ENCODE measurements at regions not wholly inside any gene's neighbourhood (a gene's known extent, or its start where the extent isn't known, plus 50 kb on each side); places are given as distances from the start of the nearest gene placed in this dataset.

DNA sequence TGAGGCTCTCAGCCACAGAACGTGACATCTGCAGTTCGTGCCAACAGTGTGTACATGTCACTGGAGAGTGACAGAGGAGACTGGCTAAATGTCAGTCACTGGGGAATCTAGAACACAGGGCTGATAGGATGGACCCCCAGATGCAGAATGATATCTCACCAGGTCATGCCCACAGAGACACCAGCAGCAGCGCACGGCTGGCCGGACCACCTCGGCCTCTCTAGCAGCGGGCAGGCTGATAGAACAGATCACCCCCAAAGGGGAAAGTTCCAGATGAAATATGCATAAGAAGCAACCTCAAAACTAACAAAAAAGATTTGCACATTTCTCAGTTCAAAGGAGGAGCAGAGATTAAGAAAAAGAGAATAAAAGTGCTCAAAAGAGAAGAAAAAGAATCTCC is 266.5 kb downstream of the SEC23A start:
- Mint-ChIP-seq H3K9me3 (no peaks in the 10 kb centered on the region), H3K36me3 (no peaks in the 10 kb centered on the region), H3K4me3 (no peak overlapping the region), H3K27ac (no peak overlapping the region), H3K4me1 (ENCODE audit: low read depth) (no peaks in the 10 kb centered on the region), H3K27me3 (no peaks in the 10 kb centered on the region)
- POLR2A ChIA-PET: no interaction called here
- intact Hi-C loops (cut with micrococcal nuclease): no loop called here
- CTCF ChIA-PET: no interaction called here
- no peak for DNase-seq

DNA sequence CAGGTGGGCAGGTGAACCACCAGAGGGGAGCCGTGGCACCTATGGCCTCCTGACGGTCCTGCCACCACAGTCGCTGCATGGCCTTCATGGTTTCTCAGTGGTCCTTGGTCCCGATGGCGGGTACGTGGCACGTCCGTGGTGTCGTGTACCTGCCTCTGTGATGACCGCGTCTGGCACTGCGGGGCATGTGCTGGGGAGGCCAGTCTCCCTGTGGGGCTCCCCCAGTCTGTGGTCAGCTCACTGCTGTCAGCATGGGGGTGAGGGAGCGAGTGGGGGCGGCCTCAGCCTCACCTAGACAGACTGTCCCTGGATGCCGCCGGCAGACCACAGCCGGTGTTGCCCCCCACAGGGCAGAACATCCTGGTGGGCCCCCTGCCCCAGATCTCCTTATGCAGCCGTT is 267.2 kb downstream of the SEC23A start:
- DNase-seq: no peak
- intact Hi-C loops (cut with micrococcal nuclease): no loop called here
- H3K36me3 Mint-ChIP-seq: no peaks in the 10 kb centered on the region
- H3K4me3 Mint-ChIP-seq: no peak overlapping the region
- H3K27me3 Mint-ChIP-seq: no peaks in the 10 kb centered on the region
- no peaks in the 10 kb centered on the region for H3K9me3 Mint-ChIP-seq
- no peak overlapping the region for H3K27ac Mint-ChIP-seq
- H3K4me1 Mint-ChIP-seq (ENCODE audit: low read depth): no peaks in the 10 kb centered on the region
- ChIA-PET CTCF (no interaction called here), POLR2A (no interaction called here)

DNA sequence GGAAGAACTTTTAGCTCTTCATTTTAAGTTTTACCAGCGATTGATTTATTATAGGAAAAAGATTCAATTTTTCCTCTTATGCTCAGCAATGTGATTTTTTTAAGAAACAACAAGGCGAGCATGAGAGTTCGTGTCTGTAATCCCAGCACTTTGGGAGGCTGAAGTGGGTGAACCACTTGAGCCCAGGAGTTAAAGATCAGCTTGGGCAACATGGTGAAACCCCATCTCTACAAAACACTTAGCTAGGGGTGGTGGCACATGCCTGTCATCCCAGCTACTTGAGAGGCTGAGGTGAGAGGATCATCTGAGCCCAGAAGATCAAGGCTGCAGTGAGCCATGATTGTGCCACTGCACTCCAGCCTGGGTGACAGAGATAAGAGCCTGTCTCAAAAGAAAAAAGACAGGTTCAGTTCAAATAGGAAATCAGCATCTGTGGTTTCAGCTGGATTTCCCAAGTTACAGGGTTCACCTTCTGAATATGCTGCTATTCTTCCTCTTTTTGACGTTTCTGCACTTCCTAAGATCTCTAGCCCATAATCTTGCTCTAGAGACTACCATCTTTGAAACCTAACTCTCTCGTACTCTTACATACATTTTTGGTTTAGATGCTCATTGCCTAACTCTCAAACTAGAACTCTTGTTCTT is 274.7 kb downstream of the SEC23A start:
- H3K4me1 Mint-ChIP-seq (ENCODE audit: low read depth): no peaks in the 10 kb centered on the region
- no peak overlapping the region for H3K4me3 Mint-ChIP-seq
- CTCF ChIA-PET: interaction anchor here (1.0 kb wide), 1 partner anchor 187 kb away, joined by 3 read pairs; no protein-coding TSS in a partner anchor
- no peaks in the 10 kb centered on the region for H3K36me3 Mint-ChIP-seq
- POLR2A ChIA-PET: no interaction called here
- H3K27ac Mint-ChIP-seq: no peak overlapping the region
- H3K27me3 Mint-ChIP-seq: peaks cover 2% of the 10 kb centered on the region
- no peaks in the 10 kb centered on the region for H3K9me3 Mint-ChIP-seq
- DNase-seq: no peak
- intact Hi-C loops (cut with micrococcal nuclease): no loop called here

DNA sequence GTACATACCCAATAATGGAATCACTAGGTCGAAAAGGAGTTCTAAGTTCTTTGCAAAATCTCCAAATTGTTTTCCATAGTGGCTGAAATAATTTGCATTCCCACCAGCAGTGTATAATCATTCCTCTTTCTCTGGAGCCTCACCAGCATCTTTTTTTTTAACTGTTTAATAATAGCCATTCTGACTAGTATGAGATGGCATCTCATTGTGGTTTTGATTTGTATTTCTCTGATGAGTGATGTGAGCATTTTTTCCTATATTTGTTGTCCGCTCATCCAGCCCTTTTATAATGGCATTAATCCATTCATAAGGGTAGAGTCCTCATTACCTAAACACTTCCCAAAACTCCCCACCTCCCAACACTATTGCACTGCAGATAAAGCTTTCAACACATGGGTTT is 278.3 kb downstream of the SEC23A start:
- POLR2A ChIA-PET: no interaction called here
- H3K9me3 Mint-ChIP-seq: no peaks in the 10 kb centered on the region
- intact Hi-C loops (cut with micrococcal nuclease): no loop called here
- H3K36me3 Mint-ChIP-seq: no peaks in the 10 kb centered on the region
- no peak for DNase-seq
- CTCF ChIA-PET: no interaction called here
- H3K4me1 Mint-ChIP-seq (ENCODE audit: low read depth): no peaks in the 10 kb centered on the region
- no peak overlapping the region for H3K4me3 Mint-ChIP-seq
- no peak overlapping the region for H3K27ac Mint-ChIP-seq
- H3K27me3 Mint-ChIP-seq: peaks cover 2% of the 10 kb centered on the region

DNA sequence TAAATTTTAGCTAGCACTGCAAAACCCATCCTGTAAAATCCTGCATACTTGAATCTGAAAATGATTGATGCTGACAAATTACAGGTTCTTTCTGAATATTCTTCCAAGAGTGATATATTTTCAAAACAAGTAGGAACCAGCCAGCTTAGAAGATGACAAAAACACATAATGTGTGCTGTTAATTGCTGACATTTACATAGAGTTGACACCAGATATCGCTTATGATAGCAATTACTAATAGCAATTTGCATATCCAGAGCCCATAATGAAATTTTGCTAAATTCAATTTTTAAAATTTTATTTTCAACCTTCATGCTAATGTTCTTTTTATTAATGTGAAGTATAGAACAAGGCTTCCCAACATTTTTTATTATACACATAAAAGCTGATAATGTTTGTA is 284.5 kb downstream of the SEC23A start:
- Mint-ChIP-seq H3K4me3 (no peak overlapping the region), H3K9me3 (no peaks in the 10 kb centered on the region), H3K27me3 (no peaks in the 10 kb centered on the region), H3K27ac (no peak overlapping the region), H3K4me1 (ENCODE audit: low read depth) (no peaks in the 10 kb centered on the region), H3K36me3 (no peaks in the 10 kb centered on the region)
- POLR2A ChIA-PET: no interaction called here
- DNase-seq: no peak
- CTCF ChIA-PET: no interaction called here
- intact Hi-C loops (cut with micrococcal nuclease): no loop called here

DNA sequence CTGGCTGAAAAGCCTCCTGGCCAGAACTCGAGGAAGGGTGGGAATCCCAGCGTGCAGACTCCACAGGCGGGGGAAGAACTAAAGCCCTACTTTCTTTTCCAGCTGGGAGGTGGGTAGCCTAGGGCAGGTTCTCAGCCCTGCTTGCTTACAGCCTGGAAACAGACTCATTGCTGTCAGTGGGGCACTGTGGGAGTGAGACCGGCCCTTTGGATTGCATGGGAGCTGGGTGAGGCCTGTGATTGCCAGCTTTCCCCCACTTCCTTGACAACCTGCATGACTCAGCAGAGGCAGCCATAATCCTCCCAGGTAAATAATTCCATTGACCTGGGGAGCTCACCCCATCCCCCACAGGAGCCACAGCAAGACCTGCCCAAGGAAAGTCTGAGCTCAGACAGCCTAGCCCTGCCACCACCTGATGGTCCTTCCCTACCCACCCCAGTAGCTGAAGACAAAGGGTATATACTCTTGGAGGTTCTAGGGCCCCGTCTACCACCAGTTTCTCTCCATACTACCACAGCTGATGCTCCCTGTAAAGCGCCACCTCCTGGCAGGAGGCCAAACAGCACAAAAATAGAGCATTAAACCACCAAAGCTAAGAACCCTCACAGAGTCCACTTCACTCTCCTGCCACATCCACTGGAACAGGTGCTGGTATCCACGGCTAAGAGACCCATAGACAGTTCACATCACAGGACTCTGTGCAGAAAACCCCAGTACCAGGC is 294.1 kb downstream of the SEC23A start:
- H3K27ac Mint-ChIP-seq: no peak overlapping the region
- H3K4me3 Mint-ChIP-seq: no peak overlapping the region
- H3K4me1 Mint-ChIP-seq (ENCODE audit: low read depth): no peaks in the 10 kb centered on the region
- peaks cover 2% of the 10 kb centered on the region for H3K27me3 Mint-ChIP-seq
- H3K36me3 Mint-ChIP-seq: no peaks in the 10 kb centered on the region
- H3K9me3 Mint-ChIP-seq: peaks cover 3% of the 10 kb centered on the region
- peak; percentile 14 for DNase-seq
- ChIA-PET CTCF (interaction anchor here (0.5 to 1.7 kb wide), 2 partner anchors 207 to 687 kb away, joined by 3 read pairs; no protein-coding TSS in a partner anchor), POLR2A (no interaction called here)
- intact Hi-C loops (cut with micrococcal nuclease): no loop called here

DNA sequence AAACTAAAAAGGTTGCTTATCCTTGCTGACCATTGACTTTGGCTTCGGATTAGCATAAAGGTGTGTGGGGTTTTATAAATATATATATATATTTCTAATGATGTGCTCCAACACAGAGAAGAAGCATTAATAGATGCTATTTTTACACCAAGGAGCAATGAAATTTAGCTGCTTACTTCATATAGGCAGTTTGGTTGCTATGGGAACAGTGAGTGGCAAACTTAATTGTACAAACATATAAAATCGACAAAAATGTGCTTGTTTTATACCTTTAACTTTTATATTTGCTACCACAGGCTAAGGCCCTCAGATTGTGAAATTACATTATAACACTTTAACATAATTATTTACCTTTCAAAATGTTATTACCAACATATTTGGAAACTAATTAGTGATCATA is 303.4 kb downstream of the SEC23A start:
- H3K4me1 Mint-ChIP-seq (ENCODE audit: low read depth): no peaks in the 10 kb centered on the region
- H3K36me3 Mint-ChIP-seq: no peaks in the 10 kb centered on the region
- CTCF ChIA-PET: no interaction called here
- H3K27me3 Mint-ChIP-seq: no peaks in the 10 kb centered on the region
- H3K27ac Mint-ChIP-seq: no peak overlapping the region
- intact Hi-C loops (cut with micrococcal nuclease): no loop called here
- no peak overlapping the region for H3K4me3 Mint-ChIP-seq
- DNase-seq: no peak
- POLR2A ChIA-PET: no interaction called here
- peaks cover 14% of the 10 kb centered on the region for H3K9me3 Mint-ChIP-seq

DNA sequence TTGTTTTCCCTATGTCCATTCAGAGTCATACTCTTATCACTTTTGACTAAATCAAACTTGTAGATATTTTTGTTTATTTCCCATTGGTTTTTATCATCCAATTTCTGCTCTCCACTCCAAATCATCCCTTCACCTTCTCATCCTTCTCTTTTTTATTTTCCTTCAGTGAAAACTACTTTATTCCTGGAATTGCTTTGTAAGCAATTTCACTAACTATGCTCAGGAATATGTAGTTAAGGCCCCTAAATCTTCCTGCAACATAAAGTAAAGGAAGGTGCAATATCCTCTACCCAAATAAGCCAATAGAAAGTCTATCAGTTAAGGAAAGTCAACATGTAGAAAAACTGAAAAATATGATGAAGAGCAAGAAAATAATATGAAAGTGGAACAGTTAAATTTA is 308.4 kb downstream of the SEC23A start:
- H3K36me3 Mint-ChIP-seq: no peaks in the 10 kb centered on the region
- no peak overlapping the region for H3K4me3 Mint-ChIP-seq
- H3K9me3 Mint-ChIP-seq: no peaks in the 10 kb centered on the region
- no peaks in the 10 kb centered on the region for H3K27me3 Mint-ChIP-seq
- intact Hi-C loops (cut with micrococcal nuclease): no loop called here
- POLR2A ChIA-PET: no interaction called here
- CTCF ChIA-PET: no interaction called here
- no peak for DNase-seq
- H3K27ac Mint-ChIP-seq: no peak overlapping the region
- H3K4me1 Mint-ChIP-seq (ENCODE audit: low read depth): no peaks in the 10 kb centered on the region

DNA sequence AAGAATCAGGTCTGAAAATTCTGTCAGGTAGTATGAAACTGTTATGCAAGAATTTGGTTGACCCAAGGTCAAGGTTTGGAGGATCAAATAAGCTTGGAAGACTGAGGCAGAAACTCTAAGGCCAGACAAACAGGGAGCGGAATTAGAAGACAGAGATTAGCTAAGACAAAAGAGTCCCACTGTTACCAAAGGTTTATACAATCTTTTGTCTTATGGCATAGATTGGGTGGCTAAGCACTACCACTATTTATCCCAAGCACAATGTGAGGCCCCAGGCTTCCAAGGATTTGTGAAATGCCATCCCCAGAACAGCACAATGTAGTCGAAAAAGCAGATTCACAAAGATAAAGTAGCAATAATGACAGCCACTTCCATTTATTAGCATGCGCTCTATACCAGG is 311.2 kb downstream of the SEC23A start:
- ChIA-PET POLR2A (no interaction called here), CTCF (no interaction called here)
- H3K4me3 Mint-ChIP-seq: no peak overlapping the region
- H3K27ac Mint-ChIP-seq: no peak overlapping the region
- H3K27me3 Mint-ChIP-seq: no peaks in the 10 kb centered on the region
- H3K36me3 Mint-ChIP-seq: no peaks in the 10 kb centered on the region
- DNase-seq: no peak
- intact Hi-C loops (cut with micrococcal nuclease): no loop called here
- no peaks in the 10 kb centered on the region for H3K9me3 Mint-ChIP-seq
- H3K4me1 Mint-ChIP-seq (ENCODE audit: low read depth): no peaks in the 10 kb centered on the region

DNA sequence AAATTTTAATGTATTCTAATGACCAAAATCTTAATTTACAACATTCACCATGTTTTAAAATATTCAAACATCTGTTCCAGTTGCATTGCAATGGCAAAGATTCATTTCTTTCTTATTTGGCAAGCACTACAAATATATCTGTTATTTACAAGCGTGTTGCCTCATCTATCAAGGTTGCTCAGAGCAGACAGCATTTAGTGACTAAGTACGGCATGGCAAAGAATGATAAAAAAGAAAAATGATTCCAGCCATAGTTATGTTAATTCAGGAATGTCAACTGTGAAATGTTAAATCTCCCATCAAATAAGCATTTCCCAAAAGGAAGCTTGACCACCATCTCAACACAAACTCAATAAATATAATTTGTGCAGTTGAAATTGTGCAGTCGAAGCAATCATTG is 312.1 kb downstream of the SEC23A start:
- no peaks in the 10 kb centered on the region for H3K9me3 Mint-ChIP-seq
- H3K27me3 Mint-ChIP-seq: no peaks in the 10 kb centered on the region
- no peak overlapping the region for H3K4me3 Mint-ChIP-seq
- intact Hi-C loops (cut with micrococcal nuclease): no loop called here
- no peak overlapping the region for H3K27ac Mint-ChIP-seq
- H3K4me1 Mint-ChIP-seq (ENCODE audit: low read depth): no peaks in the 10 kb centered on the region
- no peaks in the 10 kb centered on the region for H3K36me3 Mint-ChIP-seq
- DNase-seq: no peak
- ChIA-PET CTCF (no interaction called here), POLR2A (no interaction called here)

DNA sequence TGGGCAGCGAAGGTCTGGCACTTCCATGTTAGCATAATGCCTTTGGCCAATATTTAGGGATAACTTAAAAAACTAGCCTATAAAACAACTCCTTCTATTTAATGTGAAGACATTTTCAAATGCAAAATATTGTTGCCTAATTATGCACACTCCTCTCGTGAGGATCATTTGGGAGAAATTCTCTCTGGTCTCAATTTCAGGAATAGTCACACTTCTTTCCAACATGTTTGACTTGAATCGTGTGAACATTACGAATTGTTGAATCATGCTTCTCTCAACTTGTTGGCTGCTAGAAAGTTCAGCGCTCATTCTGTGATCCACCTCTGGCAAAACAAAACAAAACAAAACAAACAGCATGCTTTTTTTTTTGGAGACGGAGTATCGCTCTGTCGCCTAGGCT is 313.2 kb downstream of the SEC23A start:
- DNase-seq: no peak
- Mint-ChIP-seq H3K27me3 (no peaks in the 10 kb centered on the region), H3K9me3 (no peaks in the 10 kb centered on the region), H3K4me1 (ENCODE audit: low read depth) (no peaks in the 10 kb centered on the region), H3K36me3 (no peaks in the 10 kb centered on the region), H3K4me3 (no peak overlapping the region), H3K27ac (no peak overlapping the region)
- POLR2A ChIA-PET: no interaction called here
- CTCF ChIA-PET: no interaction called here
- intact Hi-C loops (cut with micrococcal nuclease): no loop called here

DNA sequence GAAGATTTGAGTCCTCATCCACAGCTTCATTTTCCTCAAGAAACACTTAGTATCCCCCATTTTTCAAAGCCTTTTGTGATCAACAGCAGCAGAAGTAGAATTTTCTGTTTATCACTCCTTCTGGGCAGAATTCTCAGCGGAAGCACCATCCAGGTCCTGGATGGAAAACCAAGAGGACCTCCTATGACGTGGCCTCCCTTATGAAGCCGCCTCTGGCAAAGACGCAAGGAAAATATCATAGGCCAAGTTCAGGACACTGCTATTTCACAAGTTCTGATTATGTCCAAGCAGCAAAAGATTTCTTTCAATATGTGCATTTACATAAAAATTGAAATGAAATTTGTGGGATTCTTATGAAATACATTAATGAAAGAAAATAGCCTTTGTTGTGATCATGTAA is 315.0 kb downstream of the SEC23A start:
- Mint-ChIP-seq H3K4me1 (ENCODE audit: low read depth) (no peaks in the 10 kb centered on the region), H3K36me3 (no peaks in the 10 kb centered on the region), H3K27me3 (no peaks in the 10 kb centered on the region), H3K27ac (no peak overlapping the region), H3K4me3 (no peak overlapping the region), H3K9me3 (no peaks in the 10 kb centered on the region)
- CTCF ChIA-PET: no interaction called here
- intact Hi-C loops (cut with micrococcal nuclease): no loop called here
- POLR2A ChIA-PET: no interaction called here
- DNase-seq: no peak

DNA sequence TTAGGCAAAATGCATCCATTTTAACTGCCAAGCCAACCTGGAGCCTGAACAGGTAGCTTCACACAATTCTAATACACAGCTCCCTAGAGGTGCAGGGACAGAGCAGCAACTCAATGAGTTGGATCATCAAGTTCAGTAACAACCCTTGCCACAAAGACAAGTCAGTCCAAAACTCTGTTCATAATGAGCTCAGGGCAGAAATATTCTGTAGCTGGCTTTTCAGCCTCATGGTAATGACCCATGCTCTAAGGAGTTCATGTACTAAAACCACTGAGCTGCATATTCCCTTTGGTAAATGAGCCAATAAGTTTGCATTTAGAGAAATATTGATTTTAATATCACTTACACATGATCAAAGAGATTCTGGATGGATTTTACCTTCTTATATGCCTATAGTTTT is 316.1 kb downstream of the SEC23A start:
- Mint-ChIP-seq H3K27ac (no peak overlapping the region), H3K36me3 (no peaks in the 10 kb centered on the region), H3K4me3 (no peak overlapping the region), H3K9me3 (no peaks in the 10 kb centered on the region), H3K4me1 (ENCODE audit: low read depth) (no peaks in the 10 kb centered on the region), H3K27me3 (no peaks in the 10 kb centered on the region)
- no peak for DNase-seq
- ChIA-PET CTCF (no interaction called here), POLR2A (no interaction called here)
- intact Hi-C loops (cut with micrococcal nuclease): no loop called here

All from activated CD4-positive, alpha-beta memory T cell treated with anti-CD3 and anti-CD28 coated beads for 36 hours (primary cell).